Activated T-helper 17 cell treated with anti-CD3 and anti-CD28 coated beads, Interleukin-2, amount 50 U/mL, for 72 hours (primary cell): ENCODE measurements at regions not wholly inside any gene's neighbourhood (a gene's known extent, or its start where the extent isn't known, plus 50 kb on each side); places are given as distances from the start of the nearest gene placed in this dataset.
"Not testable (repeated sequence)": the region's sequence is repeated elsewhere in the genome, so short reads cannot be mapped to it uniquely, and the experiment has no call there.

Source experiments
- ATAC-seq: fragments of 150-1000 bp; cut with Tn5 transposase; replicated peaks from 2 replicates; pipeline ENCODE4 v1.10.0; 2021; ENCODE audit warnings: mild to moderate bottlenecking, moderate library complexity
- H3K27ac Mint-ChIP-seq: one replicate; pipeline ENCODE4 v1.8.0; 2022; ENCODE audit warnings: mixed read lengths
- H3K27me3 Mint-ChIP-seq: one replicate; pipeline ENCODE4 v1.8.0; 2022; ENCODE audit warnings: mixed read lengths
- H3K36me3 Mint-ChIP-seq: one replicate; pipeline ENCODE4 v1.8.0; 2022; ENCODE audit warnings: low read depth, mild to moderate bottlenecking, mixed read lengths
- H3K4me1 Mint-ChIP-seq: one replicate; pipeline ENCODE4 v1.8.0; 2022; ENCODE audit warnings: mixed read lengths
- H3K4me3 Mint-ChIP-seq: one replicate; pipeline ENCODE4 v1.8.0; 2022; ENCODE audit warnings: mild to moderate bottlenecking, mixed read lengths
- H3K9me3 Mint-ChIP-seq: one replicate; pipeline ENCODE4 v1.8.0; 2022; ENCODE audit warnings: mixed read lengths

DNA sequence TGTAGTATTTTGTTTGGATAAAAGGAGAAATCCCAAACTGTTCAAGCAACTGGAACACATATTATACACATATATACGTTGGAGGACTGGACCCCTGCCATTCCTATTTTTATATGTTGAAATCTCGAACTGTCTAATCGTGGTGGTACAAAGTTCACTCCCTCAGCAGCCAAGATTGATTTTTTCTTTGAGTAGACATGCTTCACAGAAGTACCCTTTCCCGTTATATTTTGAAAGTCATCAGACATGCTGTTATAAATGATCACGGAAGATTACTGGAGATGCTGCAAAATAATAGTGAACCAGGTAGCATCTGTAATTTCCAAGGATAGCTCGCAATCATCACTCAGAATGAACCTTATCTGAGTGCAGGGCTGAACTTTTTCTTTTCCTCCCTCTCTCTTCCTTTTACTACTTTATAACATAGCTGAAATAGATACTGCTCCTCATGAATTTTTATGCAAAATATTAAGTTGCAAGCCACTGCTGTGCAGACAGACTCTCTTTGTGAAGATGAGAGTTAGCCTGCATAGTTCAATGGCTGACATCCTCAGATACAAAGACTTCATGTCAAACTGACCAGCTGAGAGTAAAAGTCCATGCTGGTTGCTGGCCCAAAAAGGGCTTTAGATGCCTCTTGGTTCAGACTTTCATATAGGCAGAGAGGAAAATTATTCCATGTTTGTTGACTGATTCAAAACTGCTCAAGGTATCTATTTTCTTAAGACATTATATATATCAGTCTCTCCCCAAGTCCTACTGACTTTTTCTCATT, 451.9 kb downstream of the TMEM38B start:
- no peak for ATAC-seq
- H3K27ac Mint-ChIP-seq: no peak overlapping the region
- H3K4me3 Mint-ChIP-seq: no peak overlapping the region
- H3K4me1 Mint-ChIP-seq: no peaks in the 10 kb centered on the region
- H3K27me3 Mint-ChIP-seq: no peaks in the 10 kb centered on the region
- H3K9me3 Mint-ChIP-seq: peaks cover 15% of the 10 kb centered on the region
- no peaks in the 10 kb centered on the region for H3K36me3 Mint-ChIP-seq

DNA sequence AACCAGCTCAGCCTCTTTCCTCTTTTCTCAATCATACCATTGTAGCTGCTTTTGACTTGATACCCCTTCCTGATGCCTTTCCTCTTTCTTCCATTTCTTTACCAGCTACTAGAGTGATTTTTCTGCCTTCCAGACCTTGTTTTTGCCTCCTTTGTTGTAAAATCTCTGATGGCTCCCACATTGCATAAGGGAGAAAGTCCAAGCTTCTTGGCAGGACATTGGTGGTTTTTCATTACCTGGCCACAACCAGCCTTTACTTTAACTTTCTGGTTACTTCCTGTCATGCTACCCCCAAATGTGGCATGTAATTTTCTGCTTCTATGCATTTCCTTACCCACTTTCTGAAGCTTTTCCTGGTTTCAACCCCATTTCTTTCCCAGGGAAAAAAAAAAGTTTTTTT, 452.5 kb downstream of the TMEM38B start:
- H3K27me3 Mint-ChIP-seq: no peaks in the 10 kb centered on the region
- H3K9me3 Mint-ChIP-seq: peaks cover 15% of the 10 kb centered on the region
- H3K36me3 Mint-ChIP-seq: no peaks in the 10 kb centered on the region
- H3K4me3 Mint-ChIP-seq: no peak overlapping the region
- H3K4me1 Mint-ChIP-seq: no peaks in the 10 kb centered on the region
- no peak overlapping the region for H3K27ac Mint-ChIP-seq
- ATAC-seq: no peak

DNA sequence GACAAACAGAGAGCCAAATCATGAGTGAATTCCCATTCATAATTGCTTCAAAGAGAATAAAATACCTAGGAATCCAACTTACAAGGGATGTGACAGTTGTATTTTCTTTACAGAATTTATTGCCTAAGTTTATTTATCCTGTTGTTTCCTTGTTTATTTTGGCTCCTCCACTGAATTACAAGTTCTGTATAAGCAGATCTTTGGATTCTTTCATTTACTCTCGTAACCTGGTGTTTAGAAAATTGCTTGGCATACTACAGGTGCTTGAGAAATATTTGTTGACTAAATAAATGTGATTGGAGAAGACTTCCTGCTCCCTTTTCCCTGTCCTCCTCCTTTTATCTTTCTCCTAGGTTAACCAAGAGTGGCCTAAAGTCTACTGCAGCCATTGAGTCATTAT, 455.6 kb downstream of the TMEM38B start:
- Mint-ChIP-seq H3K4me1 (no peaks in the 10 kb centered on the region), H3K4me3 (no peak overlapping the region), H3K36me3 (no peaks in the 10 kb centered on the region), H3K27me3 (no peaks in the 10 kb centered on the region), H3K9me3 (peaks cover 10% of the 10 kb centered on the region), H3K27ac (no peak overlapping the region)
- no peak for ATAC-seq

DNA sequence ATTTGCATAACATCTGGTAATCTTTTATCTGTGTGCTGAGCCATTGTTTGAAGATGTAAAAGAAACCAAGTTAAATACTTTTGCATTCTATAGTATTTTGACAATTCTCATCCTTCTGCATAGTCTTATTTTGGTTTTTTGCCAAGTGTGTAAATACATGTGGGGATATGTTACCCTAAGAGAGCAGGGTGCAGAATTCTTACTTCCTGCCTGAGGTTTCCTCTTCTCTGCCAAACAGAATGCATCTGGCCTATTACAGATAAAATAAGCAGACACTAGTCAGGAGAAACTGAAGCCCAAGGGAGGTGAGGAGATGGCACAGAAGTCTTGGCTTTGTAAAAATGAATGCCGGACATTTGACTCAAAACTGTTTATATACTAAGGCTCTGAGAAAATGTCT, 462.1 kb downstream of the TMEM38B start:
- no peak for ATAC-seq
- H3K4me3 Mint-ChIP-seq: no peak overlapping the region
- no peaks in the 10 kb centered on the region for H3K36me3 Mint-ChIP-seq
- no peak overlapping the region for H3K27ac Mint-ChIP-seq
- no peaks in the 10 kb centered on the region for H3K4me1 Mint-ChIP-seq
- H3K27me3 Mint-ChIP-seq: no peaks in the 10 kb centered on the region
- H3K9me3 Mint-ChIP-seq: peaks cover 33% of the 10 kb centered on the region

DNA sequence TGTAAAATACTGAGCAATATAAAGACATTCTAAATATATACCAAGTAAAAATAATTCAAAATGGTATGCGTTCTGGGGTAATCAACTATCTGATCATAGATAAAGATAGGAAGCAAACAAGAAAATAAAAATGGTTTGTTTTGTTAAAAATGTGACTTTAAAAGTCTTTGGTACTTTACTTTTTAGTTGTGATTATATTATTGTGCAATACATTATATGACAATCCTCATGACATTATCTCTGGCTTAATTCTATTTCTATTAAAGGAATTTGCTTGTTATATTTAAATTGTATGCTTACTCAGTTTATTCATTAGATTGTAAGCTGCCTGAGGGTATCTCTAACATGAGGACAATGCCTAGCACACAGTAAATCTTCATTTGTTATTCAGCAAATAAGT, 477.9 kb downstream of the TMEM38B start:
- H3K27me3 Mint-ChIP-seq: no peaks in the 10 kb centered on the region
- H3K27ac Mint-ChIP-seq: no peak overlapping the region
- ATAC-seq: no peak
- peaks cover 3% of the 10 kb centered on the region for H3K9me3 Mint-ChIP-seq
- no peaks in the 10 kb centered on the region for H3K4me1 Mint-ChIP-seq
- no peaks in the 10 kb centered on the region for H3K36me3 Mint-ChIP-seq
- H3K4me3 Mint-ChIP-seq: no peak overlapping the region

DNA sequence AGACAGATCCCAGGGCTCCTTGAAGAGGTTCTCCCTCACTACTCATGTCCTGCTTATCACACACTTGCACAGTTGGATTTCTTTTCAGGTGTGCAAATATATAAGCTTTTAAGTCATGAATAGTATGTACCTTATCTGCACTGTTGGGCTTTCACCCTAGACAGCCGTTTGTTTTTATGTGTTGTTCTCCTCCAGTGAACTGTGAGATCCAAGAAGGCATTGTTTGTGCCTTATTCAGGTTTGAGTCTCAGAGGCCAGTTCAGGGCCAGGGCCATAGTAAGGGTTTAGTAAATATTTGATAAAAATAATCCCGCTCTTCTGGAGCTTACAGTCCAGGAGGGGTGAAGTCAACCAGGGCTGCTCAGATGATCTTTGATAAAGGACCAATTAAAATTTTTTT, 480.0 kb downstream of the TMEM38B start:
- Mint-ChIP-seq H3K36me3 (no peaks in the 10 kb centered on the region), H3K27me3 (no peaks in the 10 kb centered on the region), H3K4me1 (no peaks in the 10 kb centered on the region), H3K27ac (no peak overlapping the region), H3K9me3 (peaks cover 7% of the 10 kb centered on the region), H3K4me3 (no peak overlapping the region)
- no peak for ATAC-seq

DNA sequence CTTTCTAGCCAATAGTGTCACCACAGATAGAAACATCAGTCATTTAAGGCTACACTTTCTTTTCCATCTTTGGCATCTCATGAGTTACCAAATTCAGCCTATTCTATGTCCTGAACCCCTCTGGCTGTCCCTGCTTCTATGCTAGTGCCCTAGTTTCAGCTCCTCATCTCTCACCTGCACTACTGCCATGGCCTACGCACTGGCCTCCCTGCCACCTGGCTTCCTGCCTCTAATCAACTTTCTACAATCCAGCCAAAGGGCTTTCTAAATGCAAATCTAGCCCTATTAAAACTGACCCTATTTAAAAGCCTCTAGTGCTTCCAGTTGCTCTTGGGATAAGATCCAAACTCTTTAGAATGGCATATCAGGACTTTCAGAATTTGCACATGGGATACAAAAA, 482.9 kb downstream of the TMEM38B start:
- Mint-ChIP-seq H3K4me3 (no peak overlapping the region), H3K9me3 (peaks cover 12% of the 10 kb centered on the region), H3K27me3 (no peaks in the 10 kb centered on the region), H3K4me1 (no peaks in the 10 kb centered on the region), H3K27ac (no peak overlapping the region), H3K36me3 (no peaks in the 10 kb centered on the region)
- no peak for ATAC-seq

DNA sequence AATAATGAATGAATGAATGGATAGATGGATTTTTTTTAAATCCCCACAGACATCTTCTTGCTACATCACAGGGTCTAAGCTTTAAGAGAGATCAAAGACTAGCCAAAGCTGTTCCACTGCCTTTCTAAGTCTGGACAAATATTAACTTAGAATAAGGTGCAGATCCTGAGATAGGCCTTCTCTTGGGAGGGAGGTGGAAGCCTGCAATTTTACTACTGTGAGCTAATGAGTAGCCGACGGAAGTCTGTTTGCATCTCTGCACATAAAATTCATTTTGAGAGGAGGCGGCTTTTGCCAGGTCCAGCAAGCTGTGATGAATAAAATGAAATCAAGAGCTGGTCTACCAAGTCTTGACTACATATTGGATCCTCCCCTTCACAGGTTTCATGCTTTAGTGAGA, 484.9 kb downstream of the TMEM38B start:
- ATAC-seq: no peak
- H3K9me3 Mint-ChIP-seq: peaks cover 12% of the 10 kb centered on the region
- no peaks in the 10 kb centered on the region for H3K27me3 Mint-ChIP-seq
- no peak overlapping the region for H3K27ac Mint-ChIP-seq
- no peaks in the 10 kb centered on the region for H3K4me1 Mint-ChIP-seq
- no peaks in the 10 kb centered on the region for H3K36me3 Mint-ChIP-seq
- no peak overlapping the region for H3K4me3 Mint-ChIP-seq

DNA sequence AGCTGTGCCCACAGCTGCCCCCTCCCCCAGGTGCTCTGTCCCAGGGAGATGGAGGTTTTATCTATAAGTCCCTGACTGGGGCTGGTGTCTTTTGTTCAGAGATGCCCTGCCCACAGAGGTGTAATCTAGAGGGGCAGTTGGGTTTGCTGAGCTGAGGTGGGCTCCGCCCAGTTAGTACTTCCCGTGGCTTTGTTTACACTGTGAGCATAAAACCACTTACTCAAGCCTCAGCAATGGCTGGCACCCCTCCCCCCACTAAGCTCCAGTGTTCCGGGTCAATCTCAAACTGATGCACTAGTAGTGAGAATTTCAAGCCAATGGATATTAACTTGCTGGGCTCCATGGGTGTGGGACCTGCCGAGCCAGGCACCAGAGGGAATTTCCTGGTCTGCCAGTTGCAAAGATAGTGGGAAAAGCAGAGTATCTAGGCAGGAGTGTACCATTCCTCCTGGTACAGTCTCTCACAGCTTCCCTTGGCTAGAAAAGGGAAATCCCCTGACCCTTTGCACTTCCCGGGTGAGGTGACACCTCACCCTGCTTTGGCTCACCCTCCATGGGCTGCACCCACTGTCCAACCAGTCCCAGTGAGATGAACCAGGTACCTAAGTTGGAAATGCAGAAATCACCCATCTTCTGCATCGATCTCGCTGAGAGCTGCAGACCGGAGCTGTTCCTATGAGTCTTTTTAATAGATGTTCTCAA, 509.6 kb downstream of the TMEM38B start:
- H3K9me3 Mint-ChIP-seq: peaks cover 17% of the 10 kb centered on the region
- not testable (repeated sequence) for H3K4me3 Mint-ChIP-seq, H3K4me1 Mint-ChIP-seq, H3K27ac Mint-ChIP-seq, H3K27me3 Mint-ChIP-seq, ATAC-seq, H3K36me3 Mint-ChIP-seq

DNA sequence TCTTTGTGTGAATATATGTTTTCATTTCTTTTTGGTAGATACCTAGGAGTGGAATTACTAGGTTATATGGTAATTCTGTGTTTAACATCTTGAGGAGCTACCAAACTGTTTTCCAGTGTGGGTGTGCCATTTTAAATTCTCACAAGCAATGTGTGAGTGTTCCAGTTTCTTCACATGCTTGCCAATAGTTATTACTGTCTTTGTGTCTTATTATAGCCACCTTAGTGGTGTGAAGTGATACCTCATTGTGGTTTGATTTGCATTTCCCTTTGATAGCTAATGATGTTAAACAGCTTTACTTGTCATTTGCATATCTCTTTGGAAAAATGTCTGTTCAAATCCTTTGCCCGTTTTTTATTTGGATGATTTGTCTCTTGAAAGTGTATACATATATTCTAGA, 513.0 kb downstream of the TMEM38B start:
- no peaks in the 10 kb centered on the region for H3K4me1 Mint-ChIP-seq
- H3K27ac Mint-ChIP-seq: no peak overlapping the region
- H3K27me3 Mint-ChIP-seq: no peaks in the 10 kb centered on the region
- H3K4me3 Mint-ChIP-seq: no peak overlapping the region
- peaks cover 18% of the 10 kb centered on the region for H3K9me3 Mint-ChIP-seq
- no peaks in the 10 kb centered on the region for H3K36me3 Mint-ChIP-seq
- no peak for ATAC-seq

DNA sequence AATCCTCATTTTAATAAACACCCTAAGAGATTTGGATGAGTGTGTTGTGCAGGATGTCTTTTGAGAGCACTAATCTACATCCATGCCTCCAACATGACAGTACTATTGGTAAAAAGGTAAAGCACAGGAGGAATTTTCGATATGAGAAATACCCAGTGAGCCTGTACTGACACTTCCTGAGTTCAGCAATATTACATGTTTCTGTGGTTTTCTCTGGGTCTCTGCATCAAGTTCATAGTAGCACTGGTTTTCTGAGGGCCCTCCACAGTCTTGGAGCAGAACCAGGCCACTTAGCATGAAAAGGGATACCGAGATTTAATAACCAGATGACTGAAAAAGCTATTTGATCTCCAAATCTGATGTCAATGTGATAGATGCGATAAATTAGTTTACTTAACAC, 524.1 kb downstream of the TMEM38B start:
- H3K4me1 Mint-ChIP-seq: no peaks in the 10 kb centered on the region
- H3K27me3 Mint-ChIP-seq: no peaks in the 10 kb centered on the region
- H3K4me3 Mint-ChIP-seq: no peak overlapping the region
- no peak for ATAC-seq
- H3K9me3 Mint-ChIP-seq: no peaks in the 10 kb centered on the region
- H3K36me3 Mint-ChIP-seq: no peaks in the 10 kb centered on the region
- no peak overlapping the region for H3K27ac Mint-ChIP-seq

DNA sequence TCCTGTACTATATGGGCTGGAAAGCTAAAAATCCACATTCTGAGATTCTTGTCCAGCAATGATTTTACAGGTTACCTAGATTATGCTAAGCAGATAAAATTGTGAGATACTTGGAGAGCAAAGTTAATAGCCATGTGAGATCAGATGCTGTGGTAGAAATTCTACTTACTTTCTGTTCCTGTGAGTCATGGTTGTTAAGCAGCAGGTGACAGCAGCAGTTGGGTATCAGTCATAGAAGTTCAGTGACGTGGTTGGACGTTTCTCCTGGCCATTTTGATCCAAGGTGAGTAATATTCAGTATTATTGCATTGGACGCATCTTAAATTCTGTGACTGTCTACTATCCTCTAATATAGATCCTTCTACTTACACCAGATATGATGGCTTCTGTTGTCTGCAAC, 524.5 kb downstream of the TMEM38B start:
- peaks cover 2% of the 10 kb centered on the region for H3K9me3 Mint-ChIP-seq
- no peak for ATAC-seq
- H3K27me3 Mint-ChIP-seq: no peaks in the 10 kb centered on the region
- no peaks in the 10 kb centered on the region for H3K36me3 Mint-ChIP-seq
- no peaks in the 10 kb centered on the region for H3K4me1 Mint-ChIP-seq
- H3K27ac Mint-ChIP-seq: no peak overlapping the region
- no peak overlapping the region for H3K4me3 Mint-ChIP-seq

DNA sequence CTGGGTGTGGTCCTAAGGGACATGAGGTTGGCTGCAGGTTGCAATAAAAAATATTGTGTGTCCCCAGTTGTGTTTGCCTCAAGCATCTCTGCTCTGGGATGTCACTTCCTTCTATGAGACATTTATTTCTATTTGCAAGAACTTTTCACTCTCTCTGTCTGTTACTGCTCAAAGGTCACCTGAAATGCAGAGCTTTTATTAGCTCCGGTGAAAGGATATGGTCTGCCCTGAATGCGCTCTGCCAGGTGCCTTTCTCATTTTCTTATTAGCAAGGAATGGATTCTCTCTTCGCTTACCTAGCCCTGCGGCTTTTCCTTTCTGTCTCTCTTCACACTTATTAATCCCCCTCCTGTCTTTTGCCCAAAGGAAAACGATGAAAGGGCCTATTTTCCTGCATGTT, 526.1 kb downstream of the TMEM38B start:
- Mint-ChIP-seq H3K4me3 (no peak overlapping the region), H3K27ac (no peak overlapping the region), H3K27me3 (no peaks in the 10 kb centered on the region), H3K36me3 (no peaks in the 10 kb centered on the region), H3K4me1 (no peaks in the 10 kb centered on the region), H3K9me3 (peaks cover 10% of the 10 kb centered on the region)
- no peak for ATAC-seq

DNA sequence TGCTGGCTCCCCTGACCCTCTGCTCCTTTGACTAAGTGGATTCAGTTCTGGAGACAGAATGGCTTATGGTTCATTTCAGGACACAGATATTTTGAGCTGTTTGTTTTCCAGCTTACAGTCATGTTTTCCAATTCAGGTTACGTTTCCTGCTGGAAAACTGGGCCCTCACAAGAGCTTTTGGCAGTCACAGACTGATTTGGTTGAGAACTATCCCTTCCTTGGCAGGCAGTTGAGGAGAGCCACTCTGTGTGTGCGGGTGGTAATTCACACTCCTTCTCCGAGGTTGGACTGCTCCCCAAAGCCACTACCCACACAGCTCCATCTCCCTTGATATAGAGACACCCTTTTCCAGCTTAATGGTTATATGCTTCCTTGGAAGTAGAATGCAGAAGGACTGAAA, 534.5 kb downstream of the TMEM38B start:
- Mint-ChIP-seq H3K9me3 (peaks cover 42% of the 10 kb centered on the region), H3K27ac (no peak overlapping the region), H3K4me3 (no peak overlapping the region), H3K4me1 (no peaks in the 10 kb centered on the region), H3K36me3 (no peaks in the 10 kb centered on the region), H3K27me3 (no peaks in the 10 kb centered on the region)
- no peak for ATAC-seq

DNA sequence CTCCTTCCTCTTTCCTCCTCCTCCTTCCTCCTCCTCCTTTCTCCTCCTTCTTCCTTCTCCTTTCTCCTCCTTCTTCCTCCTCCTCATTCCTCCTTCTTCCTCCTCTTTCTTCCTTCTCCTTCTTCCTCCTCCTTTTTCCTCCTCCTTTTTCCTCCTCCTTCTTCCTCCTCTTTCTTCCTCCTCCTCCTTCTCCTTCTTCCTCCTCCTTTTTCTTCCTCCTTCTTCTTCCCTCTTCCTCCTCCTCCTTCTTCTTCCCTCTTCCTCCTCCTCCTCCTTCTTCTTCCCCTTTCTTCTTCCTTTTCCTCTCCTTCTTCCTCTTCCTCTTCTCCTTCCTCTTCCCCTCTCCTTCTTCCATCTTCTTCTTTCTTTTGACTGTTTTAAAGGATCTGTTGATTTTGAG, 538.8 kb downstream of the TMEM38B start:
- no peak overlapping the region for H3K4me3 Mint-ChIP-seq
- no peaks in the 10 kb centered on the region for H3K4me1 Mint-ChIP-seq
- ATAC-seq: no peak
- H3K36me3 Mint-ChIP-seq: no peaks in the 10 kb centered on the region
- H3K9me3 Mint-ChIP-seq: peaks cover 30% of the 10 kb centered on the region
- H3K27ac Mint-ChIP-seq: no peak overlapping the region
- no peaks in the 10 kb centered on the region for H3K27me3 Mint-ChIP-seq
